Kidney epithelial cell (primary cell): ENCODE measurements at regions not wholly inside any gene's neighbourhood (a gene's known extent, or its start where the extent isn't known, plus 50 kb on each side); places are given as distances from the start of the nearest gene placed in this dataset.

Experiments used
- DNase-seq: peaks from one replicate; pipeline ENCODE4 v3.0.0-alpha.2; 2010; ENCODE audit warnings: low read depth
- H3K27me3 ChIP-seq: 2 replicates; pipeline ENCODE4 v1.6.0; 2011; ENCODE audit warnings: low read length; ENCODE audit not compliant: control insufficient read depth, insufficient read depth
- H3K36me3 ChIP-seq: 2 replicates; pipeline ENCODE4 v1.5.1; 2011; ENCODE audit warnings: low read length; ENCODE audit not compliant: control insufficient read depth, insufficient read depth
- H3K4me3 ChIP-seq: 2 replicates; pipeline ENCODE4 v1.5.1; 2011; ENCODE audit warnings: low read depth, mild to moderate bottlenecking, control low read depth, low read length
- TF ChIP-seq, protein P1 (sequence below): IDR thresholded peaks from 2 replicates; pipeline ENCODE4 v1.5.1; 2011; ENCODE audit warnings: mild to moderate bottlenecking, moderate library complexity, low read length, control low read depth, inconsistent platforms; ENCODE audit not compliant: insufficient read depth, poor library complexity, severe bottlenecking

DNA sequence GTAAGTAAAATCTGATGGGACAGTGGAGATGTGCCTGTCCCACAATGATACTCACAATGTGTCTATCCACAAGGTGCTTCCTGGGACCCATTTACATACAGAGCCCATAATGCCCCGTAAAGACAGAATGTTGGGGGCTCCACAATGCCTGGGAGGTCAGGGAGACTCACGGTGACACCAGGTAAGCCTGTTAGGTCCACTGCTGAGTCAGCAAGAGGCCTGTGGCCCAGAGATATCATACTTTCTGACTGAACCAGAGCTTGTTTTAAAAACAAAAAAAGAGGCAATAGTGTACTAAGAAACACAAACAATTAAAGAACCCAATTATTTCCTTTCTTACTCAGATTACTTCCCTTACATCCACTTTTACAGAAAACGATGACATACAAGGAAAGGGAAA, 771.1 kb upstream of the ID2 start:
- Histone ChIP-seq H3K27me3 (no peaks in the 10 kb centered on the region), H3K36me3 (no peaks in the 10 kb centered on the region), H3K4me3 (no peak overlapping the region)
- DNase-seq: no peak
- TF ChIP-seq, protein P1, sequence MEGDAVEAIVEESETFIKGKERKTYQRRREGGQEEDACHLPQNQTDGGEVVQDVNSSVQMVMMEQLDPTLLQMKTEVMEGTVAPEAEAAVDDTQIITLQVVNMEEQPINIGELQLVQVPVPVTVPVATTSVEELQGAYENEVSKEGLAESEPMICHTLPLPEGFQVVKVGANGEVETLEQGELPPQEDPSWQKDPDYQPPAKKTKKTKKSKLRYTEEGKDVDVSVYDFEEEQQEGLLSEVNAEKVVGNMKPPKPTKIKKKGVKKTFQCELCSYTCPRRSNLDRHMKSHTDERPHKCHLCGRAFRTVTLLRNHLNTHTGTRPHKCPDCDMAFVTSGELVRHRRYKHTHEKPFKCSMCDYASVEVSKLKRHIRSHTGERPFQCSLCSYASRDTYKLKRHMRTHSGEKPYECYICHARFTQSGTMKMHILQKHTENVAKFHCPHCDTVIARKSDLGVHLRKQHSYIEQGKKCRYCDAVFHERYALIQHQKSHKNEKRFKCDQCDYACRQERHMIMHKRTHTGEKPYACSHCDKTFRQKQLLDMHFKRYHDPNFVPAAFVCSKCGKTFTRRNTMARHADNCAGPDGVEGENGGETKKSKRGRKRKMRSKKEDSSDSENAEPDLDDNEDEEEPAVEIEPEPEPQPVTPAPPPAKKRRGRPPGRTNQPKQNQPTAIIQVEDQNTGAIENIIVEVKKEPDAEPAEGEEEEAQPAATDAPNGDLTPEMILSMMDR: no peak

GRCh38 chr2:7911196-7911595, 770.7 kb upstream of the ID2 start:
- TF ChIP-seq, protein P1: no peak
- Histone ChIP-seq H3K4me3 (no peak overlapping the region), H3K36me3 (no peaks in the 10 kb centered on the region), H3K27me3 (no peaks in the 10 kb centered on the region)
- DNase-seq: no peak

- TF ChIP-seq, protein P1: no peak
- no peak for DNase-seq
- H3K27me3 ChIP-seq: no peaks in the 10 kb centered on the region
- no peak overlapping the region for H3K4me3 ChIP-seq
- H3K36me3 ChIP-seq: no peaks in the 10 kb centered on the region
Measured at GRCh38 chr2:7913974-7914373, 767.9 kb upstream of the ID2 start.

DNA sequence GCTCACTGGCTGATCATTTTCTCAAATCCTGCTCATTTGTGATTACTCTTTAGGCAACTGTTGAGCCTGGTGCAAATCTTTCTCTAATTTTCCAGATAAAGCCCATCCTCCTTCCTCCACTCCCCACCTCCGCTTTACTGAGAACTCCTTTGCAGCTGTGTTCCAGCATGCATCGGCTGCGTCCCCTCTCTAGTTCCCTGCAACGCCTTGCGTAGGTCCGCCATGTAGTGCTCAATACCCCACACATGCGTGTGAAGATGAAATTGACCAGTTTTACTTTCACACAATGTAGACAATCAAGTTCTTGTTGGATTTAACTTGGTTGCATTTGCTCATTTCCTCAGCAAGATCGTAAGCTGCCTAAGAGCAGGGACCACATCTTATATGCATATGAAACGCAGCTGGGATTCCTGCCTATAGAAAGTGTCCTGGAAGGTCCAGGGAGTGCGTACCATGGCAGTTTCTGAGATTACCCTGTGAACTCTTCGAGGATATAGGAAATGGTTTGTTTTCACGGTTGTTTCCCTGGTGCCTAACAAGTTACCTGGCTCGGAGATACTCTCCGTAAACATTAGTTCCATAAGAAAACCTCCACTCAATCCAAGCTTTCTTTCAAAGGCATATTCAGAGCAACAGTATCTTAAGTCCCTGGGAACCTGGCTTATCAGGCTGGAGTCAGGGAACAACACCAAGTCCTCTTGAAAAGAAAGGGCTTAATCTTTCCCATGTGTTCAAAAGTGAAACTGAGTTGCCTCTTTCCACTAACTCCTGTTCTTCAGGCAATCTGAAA, 766.4 kb upstream of the ID2 start:
- H3K27me3 ChIP-seq: no peaks in the 10 kb centered on the region
- TF ChIP-seq, protein P1: no peak
- DNase-seq: no peak
- no peaks in the 10 kb centered on the region for H3K36me3 ChIP-seq
- H3K4me3 ChIP-seq: no peak overlapping the region

DNA sequence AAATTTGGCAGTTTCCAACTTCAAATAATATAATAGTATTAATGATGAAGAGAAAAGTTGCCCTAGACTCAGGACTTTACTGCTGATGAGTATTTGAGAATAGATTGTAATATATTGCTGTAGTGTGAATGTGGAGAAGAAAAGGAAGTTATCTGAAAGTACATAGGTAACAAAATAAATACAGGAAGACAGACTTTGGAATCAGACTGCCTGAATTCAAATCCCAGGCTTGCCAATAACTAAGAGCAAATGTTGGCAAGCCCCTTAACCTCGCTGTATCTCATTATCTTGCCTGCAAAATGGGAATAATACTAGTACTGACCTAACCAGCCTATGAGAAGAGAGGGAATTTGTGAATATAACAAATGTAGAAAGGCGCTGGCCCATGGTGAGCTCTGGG, 765.2 kb upstream of the ID2 start:
- Histone ChIP-seq H3K4me3 (no peak overlapping the region), H3K27me3 (no peaks in the 10 kb centered on the region), H3K36me3 (no peaks in the 10 kb centered on the region)
- TF ChIP-seq, protein P1: no peak
- DNase-seq: no peak

DNA sequence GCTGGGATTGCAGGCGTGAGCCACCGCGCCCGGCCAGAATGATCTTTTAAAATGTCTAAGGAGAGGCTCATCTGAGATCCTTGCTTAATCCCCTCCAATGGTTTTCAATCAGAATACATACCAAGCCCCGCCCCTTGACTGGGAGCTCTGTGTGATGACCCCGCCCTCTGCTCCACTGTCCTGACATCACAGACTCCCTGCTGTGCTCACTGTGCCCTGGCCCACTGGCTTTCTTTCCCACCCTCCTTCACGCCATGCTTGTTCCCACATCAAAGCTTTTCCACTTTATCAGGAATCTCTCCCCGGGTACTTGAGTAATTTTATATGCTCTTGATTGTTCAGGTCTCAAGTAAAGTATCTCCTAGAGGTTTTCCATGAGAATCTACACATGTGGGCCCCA, 762.3 kb upstream of the ID2 start:
- no peak for DNase-seq
- Histone ChIP-seq H3K4me3 (no peak overlapping the region), H3K27me3 (no peaks in the 10 kb centered on the region), H3K36me3 (no peaks in the 10 kb centered on the region)
- TF ChIP-seq, protein P1: no peak
